ENCODE measurements at regions not wholly inside any gene's neighbourhood (a gene's known extent, or its start where the extent isn't known, plus 50 kb on each side); places are given as distances from the start of the nearest gene placed in this dataset.

DNA sequence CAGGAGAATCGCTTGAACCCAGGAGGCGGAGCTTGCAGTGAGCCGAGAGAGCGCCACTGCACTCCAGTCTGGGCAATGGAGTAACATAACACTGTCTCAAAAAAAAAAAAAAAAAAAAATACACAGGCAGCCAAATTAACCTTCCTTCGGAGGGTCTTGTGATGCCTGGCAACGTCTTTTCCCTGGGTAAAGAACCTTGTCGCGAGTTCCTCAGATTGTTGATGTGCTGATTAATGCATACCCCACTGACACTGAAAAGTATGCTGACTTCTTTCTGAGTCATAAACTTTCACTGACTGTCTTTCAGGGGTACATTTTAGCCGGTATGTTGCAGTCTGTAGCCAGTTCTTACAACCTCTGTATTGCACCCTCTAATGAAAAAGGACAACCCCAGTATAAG lies 95.1 kb upstream of the SOD1 start:
- TF ChIP-seq ARNTL (CRISPR knock-in tag; IDR thresholded peaks at IDR 0.05; ENCODE audit: borderline replicate concordance, low read depth): no peak
- TF ChIP-seq, protein P1, sequence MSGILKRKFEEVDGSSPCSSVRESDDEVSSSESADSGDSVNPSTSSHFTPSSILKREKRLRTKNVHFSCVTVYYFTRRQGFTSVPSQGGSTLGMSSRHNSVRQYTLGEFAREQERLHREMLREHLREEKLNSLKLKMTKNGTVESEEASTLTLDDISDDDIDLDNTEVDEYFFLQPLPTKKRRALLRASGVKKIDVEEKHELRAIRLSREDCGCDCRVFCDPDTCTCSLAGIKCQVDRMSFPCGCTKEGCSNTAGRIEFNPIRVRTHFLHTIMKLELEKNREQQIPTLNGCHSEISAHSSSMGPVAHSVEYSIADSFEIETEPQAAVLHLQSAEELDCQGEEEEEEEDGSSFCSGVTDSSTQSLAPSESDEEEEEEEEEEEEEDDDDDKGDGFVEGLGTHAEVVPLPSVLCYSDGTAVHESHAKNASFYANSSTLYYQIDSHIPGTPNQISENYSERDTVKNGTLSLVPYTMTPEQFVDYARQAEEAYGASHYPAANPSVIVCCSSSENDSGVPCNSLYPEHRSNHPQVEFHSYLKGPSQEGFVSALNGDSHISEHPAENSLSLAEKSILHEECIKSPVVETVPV (CRISPR knock-in tag; IDR thresholded peaks at IDR 0.05): no peak
- TF ChIP-seq, protein P2, sequence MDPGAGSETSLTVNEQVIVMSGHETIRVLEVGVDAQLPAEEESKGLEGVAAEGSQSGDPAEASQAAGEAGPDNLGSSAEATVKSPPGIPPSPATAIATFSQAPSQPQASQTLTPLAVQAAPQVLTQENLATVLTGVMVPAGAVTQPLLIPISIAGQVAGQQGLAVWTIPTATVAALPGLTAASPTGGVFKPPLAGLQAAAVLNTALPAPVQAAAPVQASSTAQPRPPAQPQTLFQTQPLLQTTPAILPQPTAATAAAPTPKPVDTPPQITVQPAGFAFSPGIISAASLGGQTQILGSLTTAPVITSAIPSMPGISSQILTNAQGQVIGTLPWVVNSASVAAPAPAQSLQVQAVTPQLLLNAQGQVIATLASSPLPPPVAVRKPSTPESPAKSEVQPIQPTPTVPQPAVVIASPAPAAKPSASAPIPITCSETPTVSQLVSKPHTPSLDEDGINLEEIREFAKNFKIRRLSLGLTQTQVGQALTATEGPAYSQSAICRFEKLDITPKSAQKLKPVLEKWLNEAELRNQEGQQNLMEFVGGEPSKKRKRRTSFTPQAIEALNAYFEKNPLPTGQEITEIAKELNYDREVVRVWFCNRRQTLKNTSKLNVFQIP (CRISPR knock-in tag; IDR thresholded peaks at IDR 0.05; ENCODE audit: borderline replicate concordance, low read depth): no peak
- no peak for TF ChIP-seq RARB (CRISPR knock-in tag; IDR thresholded peaks at IDR 0.05)
- TF ChIP-seq PPARA (CRISPR knock-in tag; IDR thresholded peaks at IDR 0.05; ENCODE audit: borderline replicate concordance): no peak
- no peak for TF ChIP-seq SNAI2 (CRISPR knock-in tag; IDR thresholded peaks at IDR 0.05)
- TF ChIP-seq, protein P3, sequence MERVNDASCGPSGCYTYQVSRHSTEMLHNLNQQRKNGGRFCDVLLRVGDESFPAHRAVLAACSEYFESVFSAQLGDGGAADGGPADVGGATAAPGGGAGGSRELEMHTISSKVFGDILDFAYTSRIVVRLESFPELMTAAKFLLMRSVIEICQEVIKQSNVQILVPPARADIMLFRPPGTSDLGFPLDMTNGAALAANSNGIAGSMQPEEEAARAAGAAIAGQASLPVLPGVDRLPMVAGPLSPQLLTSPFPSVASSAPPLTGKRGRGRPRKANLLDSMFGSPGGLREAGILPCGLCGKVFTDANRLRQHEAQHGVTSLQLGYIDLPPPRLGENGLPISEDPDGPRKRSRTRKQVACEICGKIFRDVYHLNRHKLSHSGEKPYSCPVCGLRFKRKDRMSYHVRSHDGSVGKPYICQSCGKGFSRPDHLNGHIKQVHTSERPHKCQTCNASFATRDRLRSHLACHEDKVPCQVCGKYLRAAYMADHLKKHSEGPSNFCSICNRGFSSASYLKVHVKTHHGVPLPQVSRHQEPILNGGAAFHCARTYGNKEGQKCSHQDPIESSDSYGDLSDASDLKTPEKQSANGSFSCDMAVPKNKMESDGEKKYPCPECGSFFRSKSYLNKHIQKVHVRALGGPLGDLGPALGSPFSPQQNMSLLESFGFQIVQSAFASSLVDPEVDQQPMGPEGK (CRISPR knock-in tag; IDR thresholded peaks at IDR 0.05; ENCODE audit: borderline replicate concordance): no peak
- TF ChIP-seq TCF4 (CRISPR knock-in tag; IDR thresholded peaks at IDR 0.05; ENCODE audit: borderline replicate concordance): no peak
- TF ChIP-seq, protein P4, sequence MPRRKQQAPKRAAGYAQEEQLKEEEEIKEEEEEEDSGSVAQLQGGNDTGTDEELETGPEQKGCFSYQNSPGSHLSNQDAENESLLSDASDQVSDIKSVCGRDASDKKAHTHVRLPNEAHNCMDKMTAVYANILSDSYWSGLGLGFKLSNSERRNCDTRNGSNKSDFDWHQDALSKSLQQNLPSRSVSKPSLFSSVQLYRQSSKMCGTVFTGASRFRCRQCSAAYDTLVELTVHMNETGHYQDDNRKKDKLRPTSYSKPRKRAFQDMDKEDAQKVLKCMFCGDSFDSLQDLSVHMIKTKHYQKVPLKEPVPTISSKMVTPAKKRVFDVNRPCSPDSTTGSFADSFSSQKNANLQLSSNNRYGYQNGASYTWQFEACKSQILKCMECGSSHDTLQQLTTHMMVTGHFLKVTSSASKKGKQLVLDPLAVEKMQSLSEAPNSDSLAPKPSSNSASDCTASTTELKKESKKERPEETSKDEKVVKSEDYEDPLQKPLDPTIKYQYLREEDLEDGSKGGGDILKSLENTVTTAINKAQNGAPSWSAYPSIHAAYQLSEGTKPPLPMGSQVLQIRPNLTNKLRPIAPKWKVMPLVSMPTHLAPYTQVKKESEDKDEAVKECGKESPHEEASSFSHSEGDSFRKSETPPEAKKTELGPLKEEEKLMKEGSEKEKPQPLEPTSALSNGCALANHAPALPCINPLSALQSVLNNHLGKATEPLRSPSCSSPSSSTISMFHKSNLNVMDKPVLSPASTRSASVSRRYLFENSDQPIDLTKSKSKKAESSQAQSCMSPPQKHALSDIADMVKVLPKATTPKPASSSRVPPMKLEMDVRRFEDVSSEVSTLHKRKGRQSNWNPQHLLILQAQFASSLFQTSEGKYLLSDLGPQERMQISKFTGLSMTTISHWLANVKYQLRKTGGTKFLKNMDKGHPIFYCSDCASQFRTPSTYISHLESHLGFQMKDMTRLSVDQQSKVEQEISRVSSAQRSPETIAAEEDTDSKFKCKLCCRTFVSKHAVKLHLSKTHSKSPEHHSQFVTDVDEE (CRISPR knock-in tag; IDR thresholded peaks at IDR 0.05): no peak
- no peak for TF ChIP-seq ZC3H10 (CRISPR knock-in tag; IDR thresholded peaks at IDR 0.05)

Data from SK-N-SH treated with all-trans-retinoic acid at 6 μM for 48 hours (cell line).